ENCODE measurements at regions not wholly inside any gene's neighbourhood (a gene's known extent, or its start where the extent isn't known, plus 50 kb on each side); places are given as distances from the start of the nearest gene placed in this dataset.

GRCh38 chr19:5394551-5395505 is 54.2 kb upstream of the PTPRS start:
- Histone ChIP-seq H3K36me3 (ENCODE audit: control insufficient read depth, insufficient read depth, low read length) (no peaks in the 10 kb centered on the region), H3K4me1 (replicated peaks in 1 of 2; ENCODE audit: control insufficient read depth in 2 of 2, insufficient read depth in 2 of 2, low read length in 2 of 2) (no peaks in the 10 kb centered on the region; a peak in 2 of 5 replicates), H3K9me3 (replicated peaks; ENCODE audit: control insufficient read depth, insufficient read depth, low read depth, low read length) (no peaks in the 10 kb centered on the region), H3K9me1 (ENCODE audit: control insufficient read depth, insufficient read depth, low read length) (no peaks in the 10 kb centered on the region), H2AFZ (ENCODE audit: low read depth, low read length) (no peak overlapping the region), H3K27ac (ENCODE audit: extremely low read depth, low read depth, low read length) (no peak overlapping the region), H4K20me1 (replicated peaks; ENCODE audit: control insufficient read depth, insufficient read depth, low read length) (peaks cover 7% of the 10 kb centered on the region), H3K9ac (ENCODE audit: insufficient read depth in 1 of 2, low read depth in 2 of 2, low read length in 2 of 2) (no peak overlapping the region), H3K79me2 (ENCODE audit: control insufficient read depth, insufficient read depth, low read length) (no peaks in the 10 kb centered on the region), H3K4me3 (no peak overlapping the region), H3K27me3 (ENCODE audit: control insufficient read depth in 2 of 2, insufficient read depth in 2 of 2, low read length in 2 of 2) (peaks cover 4 to 6% of the 10 kb centered on the region in 2 experiments; a peak in 2 of 5 replicates), H3K4me2 (ENCODE audit: insufficient read depth, low read length) (no peak overlapping the region)
- FAIRE-seq (no peak), DNase-seq (ENCODE audit: extremely low read depth in 1 of 4, low spot score in 3 of 4) (no peak), ATAC-seq (no peak)
- POLR2A ChIA-PET, result interaction anchor here (0.7 kb wide), 1 partner anchor 1106 kb away, joined by 3 read pairs; no protein-coding TSS in a partner anchor
- intact Hi-C loops (cut with micrococcal nuclease), result no loop called here
- CTCF ChIA-PET (ENCODE audit: low intra/inter-chr PET ratio), result no interaction called here
- BruUV-seq (replicated peaks), result no TSS peak
- in situ Hi-C loops (cut with MboI), result no loop called here
- 4% methylated on average over 27 of the region's 43 CpGs for WGBS (ENCODE audit: insufficient coverage, low coverage, missing lambda C conversion rate)
- TF ChIP-seq BRD4 (IDR thresholded peaks at IDR 0.05) (no peak), RFX1 (IDR thresholded peaks at IDR 0.05) (peak; percentile 75)

DNA sequence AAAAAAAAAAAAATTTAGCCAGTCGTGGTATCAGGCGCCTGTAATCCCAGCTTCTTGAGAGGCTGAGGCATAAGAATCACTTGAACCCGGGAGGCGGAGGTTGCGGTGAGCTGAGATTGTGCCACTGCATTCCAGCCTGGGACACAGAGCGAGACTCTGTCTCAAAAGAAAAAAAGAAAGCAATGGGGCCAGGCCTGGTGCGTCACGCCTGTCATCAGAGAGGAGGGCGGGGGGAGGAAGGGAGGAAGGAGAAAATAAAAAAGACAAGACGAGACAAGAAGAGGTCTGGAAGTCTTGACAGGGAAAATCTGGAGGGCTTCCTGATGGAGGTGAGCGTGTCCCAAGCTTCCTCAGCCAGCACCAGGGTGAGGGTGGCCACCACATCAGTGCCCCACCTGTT is 54.9 kb upstream of the PTPRS start:
- no peaks in the 10 kb centered on the region for H3K9me1 ChIP-seq (ENCODE audit: control insufficient read depth, insufficient read depth, low read length)
- FAIRE-seq, result no peak
- H3K27me3 ChIP-seq (ENCODE audit: control insufficient read depth in 2 of 2, insufficient read depth in 2 of 2, low read length in 2 of 2), result peaks cover 4 to 6% of the 10 kb centered on the region in 2 experiments; a peak in 2 of 5 replicates
- H3K36me3 ChIP-seq (ENCODE audit: control insufficient read depth, insufficient read depth, low read length), result no peaks in the 10 kb centered on the region
- DNase-seq (ENCODE audit: extremely low read depth in 1 of 4, low spot score in 3 of 4), result no peak
- H3K9me3 ChIP-seq (replicated peaks; ENCODE audit: control insufficient read depth, insufficient read depth, low read depth, low read length), result no peaks in the 10 kb centered on the region
- no peak overlapping the region for H3K27ac ChIP-seq (ENCODE audit: extremely low read depth, low read depth, low read length)
- ATAC-seq, result no peak
- TF ChIP-seq ZFP36 (IDR thresholded peaks at IDR 0.05; ENCODE audit: low read depth, low read length, partially characterized antibody) (peak; percentile 68), TAF1 (IDR thresholded peaks at IDR 0.05; ENCODE audit: control insufficient read depth, extremely low read depth, insufficient read depth, low read length, severe bottlenecking) (no peak), TCF15 (CRISPR knock-in tag; IDR thresholded peaks at IDR 0.05) (no peak), RBM25 (IDR thresholded peaks at IDR 0.05; ENCODE audit: low read depth, low read length, severe bottlenecking) (peak; percentile 21), ZNF589 (CRISPR knock-in tag; IDR thresholded peaks at IDR 0.05; ENCODE audit: low read depth) (no peak), GATAD2A (IDR thresholded peaks at IDR 0.05) (no peak), ZNF12 (CRISPR knock-in tag; IDR thresholded peaks at IDR 0.05) (no peak)
- TF ChIP-seq, protein P1, sequence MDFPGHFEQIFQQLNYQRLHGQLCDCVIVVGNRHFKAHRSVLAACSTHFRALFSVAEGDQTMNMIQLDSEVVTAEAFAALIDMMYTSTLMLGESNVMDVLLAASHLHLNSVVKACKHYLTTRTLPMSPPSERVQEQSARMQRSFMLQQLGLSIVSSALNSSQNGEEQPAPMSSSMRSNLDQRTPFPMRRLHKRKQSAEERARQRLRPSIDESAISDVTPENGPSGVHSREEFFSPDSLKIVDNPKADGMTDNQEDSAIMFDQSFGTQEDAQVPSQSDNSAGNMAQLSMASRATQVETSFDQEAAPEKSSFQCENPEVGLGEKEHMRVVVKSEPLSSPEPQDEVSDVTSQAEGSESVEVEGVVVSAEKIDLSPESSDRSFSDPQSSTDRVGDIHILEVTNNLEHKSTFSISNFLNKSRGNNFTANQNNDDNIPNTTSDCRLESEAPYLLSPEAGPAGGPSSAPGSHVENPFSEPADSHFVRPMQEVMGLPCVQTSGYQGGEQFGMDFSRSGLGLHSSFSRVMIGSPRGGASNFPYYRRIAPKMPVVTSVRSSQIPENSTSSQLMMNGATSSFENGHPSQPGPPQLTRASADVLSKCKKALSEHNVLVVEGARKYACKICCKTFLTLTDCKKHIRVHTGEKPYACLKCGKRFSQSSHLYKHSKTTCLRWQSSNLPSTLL (IDR thresholded peaks at IDR 0.05), result no peak
- no peak overlapping the region for H3K9ac ChIP-seq (ENCODE audit: insufficient read depth in 1 of 2, low read depth in 2 of 2, low read length in 2 of 2)
- no peak overlapping the region for H2AFZ ChIP-seq (ENCODE audit: low read depth, low read length)
- ChIA-PET CTCF (ENCODE audit: low intra/inter-chr PET ratio) (no interaction called here), POLR2A (no interaction called here)
- no peaks in the 10 kb centered on the region; a peak in 2 of 5 replicates for H3K4me1 ChIP-seq (replicated peaks in 1 of 2; ENCODE audit: control insufficient read depth in 2 of 2, insufficient read depth in 2 of 2, low read length in 2 of 2)
- H4K20me1 ChIP-seq (replicated peaks; ENCODE audit: control insufficient read depth, insufficient read depth, low read length), result peaks cover 7% of the 10 kb centered on the region
- no peak overlapping the region for H3K4me3 ChIP-seq
- no peaks in the 10 kb centered on the region for H3K79me2 ChIP-seq (ENCODE audit: control insufficient read depth, insufficient read depth, low read length)
- H3K4me2 ChIP-seq (ENCODE audit: insufficient read depth, low read length), result no peak overlapping the region
- 5% methylated on average over 9 of the region's 11 CpGs for WGBS (ENCODE audit: insufficient coverage, low coverage, missing lambda C conversion rate)
- intact Hi-C loops (cut with micrococcal nuclease), result no loop called here
- BruUV-seq (replicated peaks), result no TSS peak
- in situ Hi-C loops (cut with MboI), result no loop called here

Data from K562 (cell line).